IMR-90 (cell line): ENCODE measurements at regions not wholly inside any gene's neighbourhood (a gene's known extent, or its start where the extent isn't known, plus 50 kb on each side); places are given as distances from the start of the nearest gene placed in this dataset.

Source experiments
- ATAC-seq: fragments of 200-7000 bp; cut with Tn5 transposase; 2 replicates; pipeline ENCODE4 v1.9.1; 2020; ENCODE audit warnings: low read depth, mild to moderate bottlenecking, moderate library complexity
- BruUV-seq: library from RNA; stranded (reverse); fragments of 400-500 nt; replicated peaks from 2 replicates; lab custom pipeline; 2021; lab: Mats Ljungman, UMichigan
- CTCF ChIA-PET: fragments of 300-600 bp; formaldehyde crosslinking; extraction: SDS; loops from one replicate; lab custom pipeline; 2021; ENCODE audit warnings: antibody characterized with exemption; lab: Yijun Ruan, JAX
- POLR2A ChIA-PET: fragments of 300-600 bp; sonication (Branson Sonifier 250); formaldehyde crosslinking; loops from one replicate; lab custom pipeline; 2022; ENCODE audit warnings: antibody characterized with exemption; ENCODE audit not compliant: unreplicated experiment; lab: Charles Lee
- DNase-seq: peaks from one replicate; pipeline ENCODE4 v3.0.0; 2013
- H2AFZ ChIP-seq: replicated peaks from 2 replicates; pipeline ENCODE3; 2013; ENCODE audit warnings: low read length, mild to moderate bottlenecking; ENCODE audit not compliant: poor library complexity
- H2AK5ac ChIP-seq: 2 replicates; pipeline ENCODE4 v1.6.1; 2013; ENCODE audit warnings: low read depth, low read length, inconsistent platforms
- H2AK9ac ChIP-seq: replicated peaks from 2 replicates; pipeline ENCODE3; 2013; ENCODE audit warnings: mild to moderate bottlenecking, low read depth, low read length, moderate library complexity; ENCODE audit not compliant: poor library complexity
- H2BK120ac ChIP-seq: 2 replicates; pipeline ENCODE4 v1.6.1; 2013; ENCODE audit warnings: low read depth, low read length, inconsistent platforms
- H2BK15ac ChIP-seq: 3 replicates; pipeline ENCODE4 v1.6.1; 2013; ENCODE audit warnings: low read depth, low read length, inconsistent platforms
- H2BK20ac ChIP-seq: 2 replicates; pipeline ENCODE4 v1.6.1; 2013; ENCODE audit warnings: low read depth, mild to moderate bottlenecking, inconsistent platforms, low read length, moderate library complexity
- H2BK5ac ChIP-seq: 2 replicates; pipeline ENCODE4 v1.6.1; 2013; ENCODE audit warnings: mild to moderate bottlenecking, low read depth, low read length, inconsistent platforms; ENCODE audit not compliant: poor library complexity, severe bottlenecking
- H3K14ac ChIP-seq: replicated peaks from 2 replicates; pipeline ENCODE4 v1.6.1; 2013; ENCODE audit warnings: low read depth, low read length, inconsistent platforms
- H3K18ac ChIP-seq: 2 replicates; pipeline ENCODE4 v1.6.1; 2013; ENCODE audit warnings: low read depth, low read length, control low read depth
- H3K23ac ChIP-seq: 2 replicates; pipeline ENCODE4 v1.6.1; 2013; ENCODE audit warnings: low read depth, low read length, inconsistent platforms
- H3K27ac ChIP-seq: 2 replicates; pipeline ENCODE4 v1.5.1; 2013; ENCODE audit warnings: mild to moderate bottlenecking, control low read depth, low read length; ENCODE audit not compliant: insufficient read depth
- H3K27me3 ChIP-seq: 2 replicates; pipeline ENCODE4 v1.6.1; 2013; ENCODE audit warnings: low read length; ENCODE audit not compliant: control insufficient read depth, insufficient read depth
- H3K36me3 ChIP-seq: 2 replicates; pipeline ENCODE4 v1.6.1; 2013; ENCODE audit warnings: low read length, mixed read lengths; ENCODE audit not compliant: control insufficient read depth, insufficient read depth
- H3K4ac ChIP-seq: 2 replicates; pipeline ENCODE4 v1.6.1; 2013; ENCODE audit warnings: low read depth, low read length, inconsistent platforms
- H3K4me1 ChIP-seq: 2 replicates; pipeline ENCODE4 v1.6.1; 2013; ENCODE audit warnings: low read length, mixed read lengths; ENCODE audit not compliant: control insufficient read depth, insufficient read depth
- H3K4me2 ChIP-seq: 2 replicates; pipeline ENCODE4 v1.6.1; 2013; ENCODE audit warnings: low read depth, mild to moderate bottlenecking, control low read depth, low read length, moderate library complexity
- H3K4me3 ChIP-seq: 2 replicates; pipeline ENCODE4 v1.5.1; 2013; ENCODE audit warnings: low read depth, mild to moderate bottlenecking, control low read depth, low read length, moderate library complexity; ENCODE audit not compliant: insufficient read depth
- H3K56ac ChIP-seq: 2 replicates; pipeline ENCODE4 v1.6.1; 2013; ENCODE audit warnings: low read length, inconsistent platforms; ENCODE audit not compliant: insufficient read depth; ENCODE audit errors: extremely low read depth
- H3K79me1 ChIP-seq, 2 experiments: 2 replicates each; pipeline ENCODE4 v1.6.1; 2013; ENCODE audit warnings: low read length in 2 of 2, inconsistent platforms in 1 of 2, low read depth in 1 of 2
- H3K9ac ChIP-seq: 2 replicates; pipeline ENCODE4 v1.6.1; 2013; ENCODE audit warnings: low read depth, low read length, control low read depth
- H3K9me1 ChIP-seq: 2 replicates; pipeline ENCODE4 v1.6.1; 2013; ENCODE audit warnings: low read length, inconsistent platforms; ENCODE audit not compliant: insufficient read depth
- H3K9me3 ChIP-seq: 2 replicates; pipeline ENCODE4 v1.6.1; 2013; ENCODE audit warnings: low read length; ENCODE audit not compliant: control insufficient read depth, insufficient read depth
- H4K20me1 ChIP-seq: 2 replicates; pipeline ENCODE4 v1.6.1; 2013; ENCODE audit warnings: low read length, inconsistent platforms; ENCODE audit not compliant: insufficient read depth
- H4K5ac ChIP-seq: 2 replicates; pipeline ENCODE4 v1.6.1; 2013; ENCODE audit warnings: mild to moderate bottlenecking, low read depth, low read length, control low read depth
- H4K8ac ChIP-seq, 2 experiments: 2 replicates each; pipeline ENCODE4 v1.6.1; 2013; ENCODE audit warnings: low read depth in 2 of 2, low read length in 2 of 2, control low read depth in 1 of 2, inconsistent platforms in 1 of 2
- H4K91ac ChIP-seq: 2 replicates; pipeline ENCODE4 v1.6.1; 2013; ENCODE audit warnings: low read depth, low read length, inconsistent platforms; ENCODE audit not compliant: insufficient read depth
- BHLHE40 ChIP-seq: fragments of 150-350 bp; IDR thresholded peaks from 2 replicates; pipeline ENCODE4 v1.6.1; 2016; ENCODE audit warnings: mild to moderate bottlenecking, low read depth, low read length
- CHD1 ChIP-seq: IDR thresholded peaks from 2 replicates; pipeline ENCODE4 v1.6.1; 2012; ENCODE audit warnings: low read depth, low read length, improper control_type of control experiment
- FOS ChIP-seq: fragments of 150-350 bp; IDR thresholded peaks from 2 replicates; pipeline ENCODE4 v1.6.1; 2016; ENCODE audit warnings: low read depth, low read length
- MAFK ChIP-seq: IDR thresholded peaks from 2 replicates; pipeline ENCODE4 v1.6.1; 2012; ENCODE audit warnings: low read depth, low read length, improper control_type of control experiment
- MAZ ChIP-seq: IDR thresholded peaks from 2 replicates; pipeline ENCODE4 v1.6.1; 2012; ENCODE audit warnings: low read depth, mild to moderate bottlenecking, low read length, improper control_type of control experiment, moderate library complexity, borderline replicate concordance
- MXI1 ChIP-seq: IDR thresholded peaks from 2 replicates; pipeline ENCODE4 v1.6.1; 2012; ENCODE audit warnings: low read depth, mild to moderate bottlenecking, low read length, moderate library complexity, borderline replicate concordance
- NFE2L2 ChIP-seq: fragments of 150-350 bp; IDR thresholded peaks from 2 replicates; pipeline ENCODE4 v1.6.1; 2016; ENCODE audit warnings: low read depth, mild to moderate bottlenecking, low read length
- POLR2A ChIP-seq: IDR thresholded peaks from 2 replicates; pipeline ENCODE4 v1.6.1; 2012; ENCODE audit warnings: mild to moderate bottlenecking, low read depth, low read length
- RAD21 ChIP-seq: IDR thresholded peaks from 2 replicates; pipeline ENCODE4 v1.6.1; 2012; ENCODE audit warnings: low read length, improper control_type of control experiment
- RCOR1 ChIP-seq: IDR thresholded peaks from 2 replicates; pipeline ENCODE4 v1.6.1; 2012; ENCODE audit warnings: mild to moderate bottlenecking, low read length, improper control_type of control experiment; ENCODE audit not compliant: insufficient replicate concordance
- SMC3 ChIP-seq: fragments of 150-350 bp; IDR thresholded peaks from 2 replicates; pipeline ENCODE4 v1.6.1; 2016; ENCODE audit warnings: low read depth, mild to moderate bottlenecking, antibody characterized with exemption, low read length, moderate library complexity
- WGBS, 2 experiments: methylation state at CpG; one replicate each; pipeline versions ENCODE4 v1.1.5 to v1.1.7; 2013; ENCODE audit warnings: missing lambda C conversion rate in 2 of 2; ENCODE audit not compliant: insufficient read length in 1 of 2; ENCODE audit errors: extremely low coverage in 2 of 2; 5-methylcytosine and 5-hydroxymethylcytosine counted together
- dilution Hi-C: fragments of 300-500 bp; cut with HindIII; formaldehyde crosslinking; loops from one replicate; pipeline ENCODE4 v1.14.3; 2018; ENCODE audit warnings: low sequenced_read_pairs; ENCODE audit not compliant: unreplicated experiment
- in situ Hi-C: fragments of 300-500 bp; cut with MboI; formaldehyde crosslinking; loops from 3 replicates; pipeline ENCODE4 v1.14.3; 2019; ENCODE audit warnings: low sequenced_read_pairs, inconsistent platforms, mixed read lengths
- intact Hi-C: fragments of 100-400 bp; cut with micrococcal nuclease; formaldehyde crosslinking; loops from 2 replicates; pipeline ENCODE4 v1.10.0; 2022
- TF ChIP-seq, protein P1 (sequence below): fragments of 150-350 bp; IDR thresholded peaks from 2 replicates; pipeline ENCODE4 v1.6.1; 2017; ENCODE audit warnings: mild to moderate bottlenecking, antibody characterized with exemption, low read length, low read depth
- TF ChIP-seq, protein P2 (sequence below): conservative IDR thresholded peaks from 2 replicates; pipeline ENCODE4 v1.5.1; 2012; ENCODE audit warnings: mild to moderate bottlenecking, low read depth, low read length, improper control_type of control experiment
- TF ChIP-seq, protein P3 (sequence below): fragments of 150-350 bp; IDR thresholded peaks from 2 replicates; pipeline ENCODE4 v1.6.1; 2016; ENCODE audit warnings: low read depth, mild to moderate bottlenecking, low read length, moderate library complexity, borderline replicate concordance

GRCh38 chr4:81808011-81808672 lies 336.4 kb upstream of the RASGEF1B start:
- Histone ChIP-seq H3K4me3 (no peak overlapping the region), H3K79me1 (no peaks in the 10 kb centered on the region), H3K14ac (no peak overlapping the region), H2BK15ac (no peak overlapping the region), H4K91ac (no peak overlapping the region), H3K4ac (no peak overlapping the region), H3K23ac (no peak overlapping the region), H3K4me2 (no peak overlapping the region), H3K18ac (no peak overlapping the region), H4K8ac (no peak overlapping the region), H2BK120ac (no peak overlapping the region), H4K5ac (no peak overlapping the region), H3K27me3 (no peaks in the 10 kb centered on the region), H4K20me1 (no peaks in the 10 kb centered on the region), H3K36me3 (no peaks in the 10 kb centered on the region), H2BK20ac (no peak overlapping the region), H3K56ac (no peak overlapping the region), H3K9ac (no peak overlapping the region), H3K9me1 (no peaks in the 10 kb centered on the region), H3K9me3 (no peaks in the 10 kb centered on the region), H2AFZ (no peak overlapping the region), H2BK5ac (no peak overlapping the region), H3K27ac (no peak overlapping the region), H2AK5ac (no peak overlapping the region), H3K4me1 (no peaks in the 10 kb centered on the region), H2AK9ac (no peak overlapping the region)
- ChIA-PET CTCF (no interaction called here), POLR2A (no interaction called here)
- BruUV-seq: no TSS peak
- ATAC-seq (no peak), DNase-seq (no peak)
- intact Hi-C loops: no loop called here
- in situ Hi-C loops: no loop called here
- no peak for TF ChIP-seq FOS
- TF ChIP-seq CHD1: no peak
- TF ChIP-seq RAD21: no peak
- TF ChIP-seq, protein P1, sequence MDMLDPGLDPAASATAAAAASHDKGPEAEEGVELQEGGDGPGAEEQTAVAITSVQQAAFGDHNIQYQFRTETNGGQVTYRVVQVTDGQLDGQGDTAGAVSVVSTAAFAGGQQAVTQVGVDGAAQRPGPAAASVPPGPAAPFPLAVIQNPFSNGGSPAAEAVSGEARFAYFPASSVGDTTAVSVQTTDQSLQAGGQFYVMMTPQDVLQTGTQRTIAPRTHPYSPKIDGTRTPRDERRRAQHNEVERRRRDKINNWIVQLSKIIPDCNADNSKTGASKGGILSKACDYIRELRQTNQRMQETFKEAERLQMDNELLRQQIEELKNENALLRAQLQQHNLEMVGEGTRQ: no peak
- no peak for TF ChIP-seq MAFK
- no peak for TF ChIP-seq BHLHE40
- no peak for TF ChIP-seq POLR2A
- TF ChIP-seq NFE2L2: no peak
- TF ChIP-seq, protein P2, sequence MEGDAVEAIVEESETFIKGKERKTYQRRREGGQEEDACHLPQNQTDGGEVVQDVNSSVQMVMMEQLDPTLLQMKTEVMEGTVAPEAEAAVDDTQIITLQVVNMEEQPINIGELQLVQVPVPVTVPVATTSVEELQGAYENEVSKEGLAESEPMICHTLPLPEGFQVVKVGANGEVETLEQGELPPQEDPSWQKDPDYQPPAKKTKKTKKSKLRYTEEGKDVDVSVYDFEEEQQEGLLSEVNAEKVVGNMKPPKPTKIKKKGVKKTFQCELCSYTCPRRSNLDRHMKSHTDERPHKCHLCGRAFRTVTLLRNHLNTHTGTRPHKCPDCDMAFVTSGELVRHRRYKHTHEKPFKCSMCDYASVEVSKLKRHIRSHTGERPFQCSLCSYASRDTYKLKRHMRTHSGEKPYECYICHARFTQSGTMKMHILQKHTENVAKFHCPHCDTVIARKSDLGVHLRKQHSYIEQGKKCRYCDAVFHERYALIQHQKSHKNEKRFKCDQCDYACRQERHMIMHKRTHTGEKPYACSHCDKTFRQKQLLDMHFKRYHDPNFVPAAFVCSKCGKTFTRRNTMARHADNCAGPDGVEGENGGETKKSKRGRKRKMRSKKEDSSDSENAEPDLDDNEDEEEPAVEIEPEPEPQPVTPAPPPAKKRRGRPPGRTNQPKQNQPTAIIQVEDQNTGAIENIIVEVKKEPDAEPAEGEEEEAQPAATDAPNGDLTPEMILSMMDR: no peak
- no peak for TF ChIP-seq SMC3
- TF ChIP-seq MAZ: no peak
- no peak for TF ChIP-seq RCOR1
- TF ChIP-seq, protein P3, sequence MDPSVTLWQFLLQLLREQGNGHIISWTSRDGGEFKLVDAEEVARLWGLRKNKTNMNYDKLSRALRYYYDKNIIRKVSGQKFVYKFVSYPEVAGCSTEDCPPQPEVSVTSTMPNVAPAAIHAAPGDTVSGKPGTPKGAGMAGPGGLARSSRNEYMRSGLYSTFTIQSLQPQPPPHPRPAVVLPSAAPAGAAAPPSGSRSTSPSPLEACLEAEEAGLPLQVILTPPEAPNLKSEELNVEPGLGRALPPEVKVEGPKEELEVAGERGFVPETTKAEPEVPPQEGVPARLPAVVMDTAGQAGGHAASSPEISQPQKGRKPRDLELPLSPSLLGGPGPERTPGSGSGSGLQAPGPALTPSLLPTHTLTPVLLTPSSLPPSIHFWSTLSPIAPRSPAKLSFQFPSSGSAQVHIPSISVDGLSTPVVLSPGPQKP: no peak
- no peak for TF ChIP-seq MXI1
- no CpG with 5 or more reads among the region's 2 CpGs for WGBS, 2 experiments
- dilution Hi-C loops: no loop called here
